SK-N-SH treated with all-trans-retinoic acid at 6 μM for 48 hours (cell line): ENCODE measurements at regions not wholly inside any gene's neighbourhood (a gene's known extent, or its start where the extent isn't known, plus 50 kb on each side); places are given as distances from the start of the nearest gene placed in this dataset.

Experiments used
- ATAC-seq: fragments of 200-7000 bp; cut with Tn5 transposase; 3 replicates; pipeline ENCODE4 v1.9.1; 2020; ENCODE audit warnings: mild to moderate bottlenecking, moderate library complexity
- ARNTL ChIP-seq: fragments of 450-650 bp; formaldehyde crosslinking; IDR thresholded peaks from 2 replicates; pipeline ENCODE4 v1.5.0; 2020; ENCODE audit warnings: low read depth, mild to moderate bottlenecking, moderate library complexity, borderline replicate concordance
- CSDC2 ChIP-seq: fragments of 250-450 bp; sonication (Bioruptor Pico); IDR thresholded peaks from 2 replicates; pipeline ENCODE4 v1.5.0; 2020; ENCODE audit warnings: mild to moderate bottlenecking, moderate library complexity
- ESRRG ChIP-seq: fragments of 250-450 bp; sonication (Bioruptor Pico); IDR thresholded peaks from 2 replicates; pipeline ENCODE4 v1.6.1; 2021; ENCODE audit warnings: mild to moderate bottlenecking
- GLIS3 ChIP-seq: fragments of 250-450 bp; sonication (Bioruptor Pico); IDR thresholded peaks from 2 replicates; pipeline ENCODE4 v1.5.0; 2020; ENCODE audit warnings: mild to moderate bottlenecking, moderate library complexity
- ISL1 ChIP-seq: fragments of 250-450 bp; sonication (Bioruptor Pico); IDR thresholded peaks from 2 replicates; pipeline ENCODE4 v2.1.2; 2022; ENCODE audit warnings: mild to moderate bottlenecking, moderate library complexity
- OSR1 ChIP-seq: fragments of 250-450 bp; sonication (Bioruptor Pico); IDR thresholded peaks from 2 replicates; pipeline ENCODE4 v1.8.0; 2022; ENCODE audit warnings: moderate library complexity, mild to moderate bottlenecking, inconsistent platforms
- PPARA ChIP-seq: fragments of 250-450 bp; sonication (Bioruptor Pico); IDR thresholded peaks from 2 replicates; pipeline ENCODE4 v1.5.0; 2020; ENCODE audit warnings: mild to moderate bottlenecking, borderline replicate concordance
- RARB ChIP-seq: fragments of 250-450 bp; sonication (Bioruptor Pico); IDR thresholded peaks from 2 replicates; pipeline ENCODE4 v1.8.0; 2021; ENCODE audit warnings: mild to moderate bottlenecking, moderate library complexity
- TCF4 ChIP-seq: fragments of 250-450 bp; sonication (Bioruptor Pico); IDR thresholded peaks from 2 replicates; pipeline ENCODE4 v1.8.0; 2021; ENCODE audit warnings: mild to moderate bottlenecking, moderate library complexity, borderline replicate concordance
- TOX ChIP-seq: fragments of 250-450 bp; sonication (Bioruptor Pico); IDR thresholded peaks from 2 replicates; pipeline ENCODE4 v1.8.0; 2021; ENCODE audit warnings: mild to moderate bottlenecking, moderate library complexity, borderline replicate concordance
- ZC3H10 ChIP-seq: fragments of 250-450 bp; sonication (Bioruptor Pico); IDR thresholded peaks from 2 replicates; pipeline ENCODE4 v1.5.1; 2021; ENCODE audit warnings: mild to moderate bottlenecking, moderate library complexity
- ZFP3 ChIP-seq: fragments of 250-450 bp; sonication (Bioruptor Pico); IDR thresholded peaks from 2 replicates; pipeline ENCODE4 v1.5.0; 2020; ENCODE audit warnings: mild to moderate bottlenecking, moderate library complexity
- ZFP30 ChIP-seq: fragments of 450-650 bp; formaldehyde crosslinking; IDR thresholded peaks from 2 replicates; pipeline ENCODE4 v1.5.0; 2022; ENCODE audit warnings: mild to moderate bottlenecking, moderate library complexity
- ZNF565 ChIP-seq: fragments of 450-650 bp; formaldehyde crosslinking; conservative IDR thresholded peaks from 2 replicates; pipeline ENCODE4 v1.5.0; 2020; ENCODE audit warnings: low read depth, mild to moderate bottlenecking, moderate library complexity
- ZNF70 ChIP-seq: fragments of 450-650 bp; formaldehyde crosslinking; IDR thresholded peaks from 2 replicates; pipeline ENCODE4 v1.5.0; 2020; ENCODE audit warnings: mild to moderate bottlenecking, moderate library complexity
- ZNF8 ChIP-seq: fragments of 450-650 bp; formaldehyde crosslinking; IDR thresholded peaks from 2 replicates; pipeline ENCODE4 v1.5.0; 2020; ENCODE audit warnings: mild to moderate bottlenecking, moderate library complexity
- TF ChIP-seq, protein P1 (sequence below): fragments of 250-450 bp; sonication (Bioruptor Pico); IDR thresholded peaks from 2 replicates; pipeline ENCODE4 v1.5.0; 2020; ENCODE audit warnings: mild to moderate bottlenecking, moderate library complexity
- TF ChIP-seq, protein P2 (sequence below): fragments of 250-450 bp; sonication (Bioruptor Pico); IDR thresholded peaks from 2 replicates; pipeline ENCODE4 v1.8.0; 2021; ENCODE audit warnings: low read depth, mild to moderate bottlenecking, moderate library complexity, borderline replicate concordance
- TF ChIP-seq, protein P3 (sequence below): fragments of 250-450 bp; sonication (Bioruptor Pico); IDR thresholded peaks from 2 replicates; pipeline ENCODE4 v1.5.1; 2020; ENCODE audit warnings: low read depth, mild to moderate bottlenecking, moderate library complexity
- TF ChIP-seq, protein P4 (sequence below): fragments of 250-450 bp; sonication (Bioruptor Pico); IDR thresholded peaks from 2 replicates; pipeline ENCODE4 v1.8.0; 2020; ENCODE audit warnings: mild to moderate bottlenecking, moderate library complexity, borderline replicate concordance
- TF ChIP-seq, protein P5 (sequence below): fragments of 250-450 bp; sonication (Bioruptor Pico); IDR thresholded peaks from 2 replicates; pipeline ENCODE4 v1.5.1; 2021; ENCODE audit warnings: mild to moderate bottlenecking, moderate library complexity

DNA sequence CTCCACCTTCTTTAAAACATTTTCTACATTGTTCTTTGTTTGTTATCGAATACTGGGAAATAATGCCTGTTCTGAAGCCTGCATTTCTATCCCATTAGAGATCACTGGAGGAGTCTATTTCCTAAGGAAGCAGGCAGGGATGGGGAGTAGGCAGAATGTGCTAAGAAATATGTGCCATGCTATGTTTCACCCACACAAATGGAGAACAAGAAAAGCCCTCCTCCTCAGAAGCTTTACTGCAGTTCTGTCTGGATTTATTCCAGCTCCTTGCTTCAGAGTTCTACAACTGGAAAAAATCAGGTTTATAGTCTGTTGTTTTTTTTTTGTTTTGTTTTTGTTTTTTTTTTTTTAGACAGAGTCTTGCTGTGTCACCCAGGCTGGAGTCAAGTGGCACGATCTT lies 825.1 kb downstream of the SLC4A3 start:
- ATAC-seq, result no peak
- TF ChIP-seq TCF4, result no peak
- TF ChIP-seq ZNF8 (CRISPR knock-in tag), result no peak
- TF ChIP-seq PPARA (CRISPR knock-in tag), result no peak
- TF ChIP-seq, protein P1, sequence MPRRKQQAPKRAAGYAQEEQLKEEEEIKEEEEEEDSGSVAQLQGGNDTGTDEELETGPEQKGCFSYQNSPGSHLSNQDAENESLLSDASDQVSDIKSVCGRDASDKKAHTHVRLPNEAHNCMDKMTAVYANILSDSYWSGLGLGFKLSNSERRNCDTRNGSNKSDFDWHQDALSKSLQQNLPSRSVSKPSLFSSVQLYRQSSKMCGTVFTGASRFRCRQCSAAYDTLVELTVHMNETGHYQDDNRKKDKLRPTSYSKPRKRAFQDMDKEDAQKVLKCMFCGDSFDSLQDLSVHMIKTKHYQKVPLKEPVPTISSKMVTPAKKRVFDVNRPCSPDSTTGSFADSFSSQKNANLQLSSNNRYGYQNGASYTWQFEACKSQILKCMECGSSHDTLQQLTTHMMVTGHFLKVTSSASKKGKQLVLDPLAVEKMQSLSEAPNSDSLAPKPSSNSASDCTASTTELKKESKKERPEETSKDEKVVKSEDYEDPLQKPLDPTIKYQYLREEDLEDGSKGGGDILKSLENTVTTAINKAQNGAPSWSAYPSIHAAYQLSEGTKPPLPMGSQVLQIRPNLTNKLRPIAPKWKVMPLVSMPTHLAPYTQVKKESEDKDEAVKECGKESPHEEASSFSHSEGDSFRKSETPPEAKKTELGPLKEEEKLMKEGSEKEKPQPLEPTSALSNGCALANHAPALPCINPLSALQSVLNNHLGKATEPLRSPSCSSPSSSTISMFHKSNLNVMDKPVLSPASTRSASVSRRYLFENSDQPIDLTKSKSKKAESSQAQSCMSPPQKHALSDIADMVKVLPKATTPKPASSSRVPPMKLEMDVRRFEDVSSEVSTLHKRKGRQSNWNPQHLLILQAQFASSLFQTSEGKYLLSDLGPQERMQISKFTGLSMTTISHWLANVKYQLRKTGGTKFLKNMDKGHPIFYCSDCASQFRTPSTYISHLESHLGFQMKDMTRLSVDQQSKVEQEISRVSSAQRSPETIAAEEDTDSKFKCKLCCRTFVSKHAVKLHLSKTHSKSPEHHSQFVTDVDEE (CRISPR knock-in tag), result no peak
- TF ChIP-seq GLIS3, result no peak
- TF ChIP-seq, protein P2, sequence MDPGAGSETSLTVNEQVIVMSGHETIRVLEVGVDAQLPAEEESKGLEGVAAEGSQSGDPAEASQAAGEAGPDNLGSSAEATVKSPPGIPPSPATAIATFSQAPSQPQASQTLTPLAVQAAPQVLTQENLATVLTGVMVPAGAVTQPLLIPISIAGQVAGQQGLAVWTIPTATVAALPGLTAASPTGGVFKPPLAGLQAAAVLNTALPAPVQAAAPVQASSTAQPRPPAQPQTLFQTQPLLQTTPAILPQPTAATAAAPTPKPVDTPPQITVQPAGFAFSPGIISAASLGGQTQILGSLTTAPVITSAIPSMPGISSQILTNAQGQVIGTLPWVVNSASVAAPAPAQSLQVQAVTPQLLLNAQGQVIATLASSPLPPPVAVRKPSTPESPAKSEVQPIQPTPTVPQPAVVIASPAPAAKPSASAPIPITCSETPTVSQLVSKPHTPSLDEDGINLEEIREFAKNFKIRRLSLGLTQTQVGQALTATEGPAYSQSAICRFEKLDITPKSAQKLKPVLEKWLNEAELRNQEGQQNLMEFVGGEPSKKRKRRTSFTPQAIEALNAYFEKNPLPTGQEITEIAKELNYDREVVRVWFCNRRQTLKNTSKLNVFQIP, result no peak
- no peak for TF ChIP-seq OSR1
- TF ChIP-seq ZNF70 (CRISPR knock-in tag), result no peak

DNA sequence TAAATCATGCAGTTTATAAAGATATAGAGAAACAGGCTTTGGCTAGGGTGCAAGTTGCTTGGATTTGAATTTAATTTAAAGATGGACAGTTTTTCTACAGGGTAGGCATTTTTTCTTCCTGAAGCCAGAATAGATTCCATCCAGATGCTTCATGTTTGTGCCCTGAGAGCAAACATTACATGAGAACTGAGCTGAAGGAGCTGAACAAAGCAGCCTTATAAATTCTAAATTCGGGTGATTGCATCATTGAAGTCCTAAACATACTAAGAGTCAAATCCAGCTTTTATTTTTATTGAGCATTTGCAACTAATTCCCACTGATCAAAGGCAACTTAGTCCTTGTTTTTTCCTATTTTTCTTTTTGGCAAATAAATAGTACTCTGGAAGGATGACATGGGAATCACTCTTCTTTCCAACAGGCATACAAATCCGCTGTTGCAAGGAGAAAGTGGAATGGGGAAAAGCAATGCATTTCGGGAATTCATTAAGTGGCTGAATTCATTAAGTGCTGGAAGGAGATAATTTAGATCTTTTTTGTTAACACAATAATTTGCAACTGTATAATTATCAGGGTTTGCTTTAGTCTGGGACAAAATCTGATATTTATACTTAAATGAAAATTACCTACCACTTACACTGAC lies 828.0 kb downstream of the SLC4A3 start:
- no peak for ATAC-seq
- no peak for TF ChIP-seq OSR1
- TF ChIP-seq PPARA (CRISPR knock-in tag), result no peak
- no peak for TF ChIP-seq CSDC2 (CRISPR knock-in tag)
- TF ChIP-seq ZFP3 (CRISPR knock-in tag), result no peak
- TF ChIP-seq ESRRG, result no peak
- TF ChIP-seq, all 23 proteins: peak for 0

DNA sequence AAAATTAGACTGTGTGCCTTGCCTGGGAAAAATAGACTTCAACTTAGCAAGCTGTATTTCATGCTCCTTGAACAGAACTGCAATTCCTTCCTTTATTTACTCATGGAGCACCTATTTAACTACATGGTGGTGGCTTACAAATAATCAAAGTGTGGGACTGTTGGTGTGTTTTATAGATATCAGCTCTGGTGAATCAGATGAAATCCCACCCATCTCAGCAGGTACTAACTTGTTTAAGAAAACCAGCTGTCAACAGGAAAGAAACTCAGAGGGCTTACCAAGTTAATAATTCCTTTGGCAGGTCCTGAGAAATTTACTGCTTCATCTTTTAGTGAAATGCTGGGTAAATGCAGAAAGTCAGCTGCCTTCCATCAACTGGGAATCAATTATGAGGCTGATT lies 830.6 kb downstream of the SLC4A3 start:
- ATAC-seq, result no peak
- TF ChIP-seq RARB (CRISPR knock-in tag), result no peak
- TF ChIP-seq, protein P3, sequence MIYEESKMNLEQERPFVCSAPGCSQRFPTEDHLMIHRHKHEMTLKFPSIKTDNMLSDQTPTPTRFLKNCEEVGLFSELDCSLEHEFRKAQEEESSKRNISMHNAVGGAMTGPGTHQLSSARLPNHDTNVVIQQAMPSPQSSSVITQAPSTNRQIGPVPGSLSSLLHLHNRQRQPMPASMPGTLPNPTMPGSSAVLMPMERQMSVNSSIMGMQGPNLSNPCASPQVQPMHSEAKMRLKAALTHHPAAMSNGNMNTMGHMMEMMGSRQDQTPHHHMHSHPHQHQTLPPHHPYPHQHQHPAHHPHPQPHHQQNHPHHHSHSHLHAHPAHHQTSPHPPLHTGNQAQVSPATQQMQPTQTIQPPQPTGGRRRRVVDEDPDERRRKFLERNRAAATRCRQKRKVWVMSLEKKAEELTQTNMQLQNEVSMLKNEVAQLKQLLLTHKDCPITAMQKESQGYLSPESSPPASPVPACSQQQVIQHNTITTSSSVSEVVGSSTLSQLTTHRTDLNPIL (CRISPR knock-in tag), result no peak
- no peak for TF ChIP-seq ZNF565 (CRISPR knock-in tag)
- no peak for TF ChIP-seq TOX
- TF ChIP-seq TCF4, result no peak
- TF ChIP-seq CSDC2 (CRISPR knock-in tag), result no peak
- TF ChIP-seq OSR1, result no peak
- TF ChIP-seq PPARA (CRISPR knock-in tag), result no peak
- no peak for TF ChIP-seq ZFP30 (CRISPR knock-in tag)

DNA sequence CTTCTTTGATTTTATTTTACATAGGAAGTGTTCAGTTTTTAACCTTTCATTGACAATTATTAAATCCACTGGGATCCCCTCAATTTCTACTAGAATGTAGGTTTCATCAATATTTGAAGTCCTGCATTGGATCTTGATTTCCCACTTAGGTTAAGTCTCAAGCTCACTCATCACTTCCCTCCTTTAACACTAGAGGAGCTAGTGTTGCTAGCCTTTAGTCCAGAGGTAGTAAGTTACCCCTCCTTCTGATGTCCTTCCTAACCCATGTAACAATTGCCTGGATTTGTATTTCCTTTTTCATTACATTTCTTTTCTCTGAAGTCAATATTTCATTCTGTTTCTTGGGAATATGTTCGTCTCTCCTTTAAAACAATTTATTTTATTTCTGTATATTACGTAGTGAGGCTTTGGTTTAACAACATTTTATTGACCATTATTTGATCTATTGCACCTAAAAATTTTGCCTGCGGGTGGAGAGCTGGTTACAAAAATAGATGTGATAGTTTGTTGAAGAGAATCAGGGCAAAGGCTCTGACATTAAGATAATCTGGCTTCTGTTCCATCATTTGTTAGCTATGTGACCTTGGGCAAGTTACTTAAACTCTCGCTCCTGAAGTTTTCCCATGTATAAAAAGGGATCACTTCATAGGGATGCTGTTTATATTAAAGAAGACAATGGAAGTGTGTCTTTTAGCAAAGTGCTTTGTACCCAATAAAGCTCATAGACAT lies 833.0 kb downstream of the SLC4A3 start:
- peak; percentile 47; the same call in 1 of the 3 replicates for ATAC-seq
- no peak for TF ChIP-seq RARB (CRISPR knock-in tag)
- no peak for TF ChIP-seq TCF4
- no peak for TF ChIP-seq ZC3H10 (CRISPR knock-in tag)
- no peak for TF ChIP-seq ZNF565 (CRISPR knock-in tag)
- TF ChIP-seq, protein P2, result no peak
- TF ChIP-seq CSDC2 (CRISPR knock-in tag), result no peak
- TF ChIP-seq ZFP3 (CRISPR knock-in tag), result no peak
- no peak for TF ChIP-seq ZNF8 (CRISPR knock-in tag)
- TF ChIP-seq, protein P4, sequence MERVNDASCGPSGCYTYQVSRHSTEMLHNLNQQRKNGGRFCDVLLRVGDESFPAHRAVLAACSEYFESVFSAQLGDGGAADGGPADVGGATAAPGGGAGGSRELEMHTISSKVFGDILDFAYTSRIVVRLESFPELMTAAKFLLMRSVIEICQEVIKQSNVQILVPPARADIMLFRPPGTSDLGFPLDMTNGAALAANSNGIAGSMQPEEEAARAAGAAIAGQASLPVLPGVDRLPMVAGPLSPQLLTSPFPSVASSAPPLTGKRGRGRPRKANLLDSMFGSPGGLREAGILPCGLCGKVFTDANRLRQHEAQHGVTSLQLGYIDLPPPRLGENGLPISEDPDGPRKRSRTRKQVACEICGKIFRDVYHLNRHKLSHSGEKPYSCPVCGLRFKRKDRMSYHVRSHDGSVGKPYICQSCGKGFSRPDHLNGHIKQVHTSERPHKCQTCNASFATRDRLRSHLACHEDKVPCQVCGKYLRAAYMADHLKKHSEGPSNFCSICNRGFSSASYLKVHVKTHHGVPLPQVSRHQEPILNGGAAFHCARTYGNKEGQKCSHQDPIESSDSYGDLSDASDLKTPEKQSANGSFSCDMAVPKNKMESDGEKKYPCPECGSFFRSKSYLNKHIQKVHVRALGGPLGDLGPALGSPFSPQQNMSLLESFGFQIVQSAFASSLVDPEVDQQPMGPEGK (CRISPR knock-in tag), result no peak
- no peak for TF ChIP-seq ZNF70 (CRISPR knock-in tag)
- no peak for TF ChIP-seq GLIS3
- TF ChIP-seq, protein P5, sequence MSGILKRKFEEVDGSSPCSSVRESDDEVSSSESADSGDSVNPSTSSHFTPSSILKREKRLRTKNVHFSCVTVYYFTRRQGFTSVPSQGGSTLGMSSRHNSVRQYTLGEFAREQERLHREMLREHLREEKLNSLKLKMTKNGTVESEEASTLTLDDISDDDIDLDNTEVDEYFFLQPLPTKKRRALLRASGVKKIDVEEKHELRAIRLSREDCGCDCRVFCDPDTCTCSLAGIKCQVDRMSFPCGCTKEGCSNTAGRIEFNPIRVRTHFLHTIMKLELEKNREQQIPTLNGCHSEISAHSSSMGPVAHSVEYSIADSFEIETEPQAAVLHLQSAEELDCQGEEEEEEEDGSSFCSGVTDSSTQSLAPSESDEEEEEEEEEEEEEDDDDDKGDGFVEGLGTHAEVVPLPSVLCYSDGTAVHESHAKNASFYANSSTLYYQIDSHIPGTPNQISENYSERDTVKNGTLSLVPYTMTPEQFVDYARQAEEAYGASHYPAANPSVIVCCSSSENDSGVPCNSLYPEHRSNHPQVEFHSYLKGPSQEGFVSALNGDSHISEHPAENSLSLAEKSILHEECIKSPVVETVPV (CRISPR knock-in tag), result no peak
- TF ChIP-seq ARNTL (CRISPR knock-in tag), result no peak
- no peak for TF ChIP-seq ISL1 (CRISPR knock-in tag)
- TF ChIP-seq TOX, result no peak
- no peak for TF ChIP-seq ESRRG
- no peak for TF ChIP-seq OSR1
